B cell (primary cell): ENCODE measurements at regions not wholly inside any gene's neighbourhood (a gene's known extent, or its start where the extent isn't known, plus 50 kb on each side); places are given as distances from the start of the nearest gene placed in this dataset.

Experiments
- ATAC-seq: fragments of 200-7000 bp; cut with Tn5 transposase; one replicate; pipeline ENCODE4 v1.10.0; 2021; ENCODE audit warnings: low read depth, mild to moderate bottlenecking, moderate number of reproducible peaks, moderate library complexity
- CTCF ChIA-PET: fragments of 350-600 bp; sonication (Branson Sonifier 250); formaldehyde crosslinking; loops from one replicate; lab custom pipeline; 2021; ENCODE audit warnings: antibody characterized with exemption, inconsistent platforms; lab: Charles Lee
- POLR2A ChIA-PET: fragments of 350-600 bp; sonication (Branson Sonifier 250); formaldehyde crosslinking; loops from one replicate; lab custom pipeline; 2021; ENCODE audit warnings: antibody characterized with exemption; lab: Charles Lee
- DNase-seq: peaks from one replicate; pipeline ENCODE4 v3.0.0; 2013
- H2AFZ ChIP-seq: 2 replicates; pipeline ENCODE4 v1.6.1; 2012; ENCODE audit warnings: mild to moderate bottlenecking, low read depth, low read length; ENCODE audit not compliant: insufficient read depth, poor library complexity, severe bottlenecking
- H3K27ac ChIP-seq, 2 donors: 1 replicate in 1 of 2; 2 replicates in 1 of 2; pipeline ENCODE4 v1.5.1; 2012 to 2013; ENCODE audit warnings: low read length in 2 of 2, mild to moderate bottlenecking in 2 of 2, moderate library complexity in 1 of 2
- H3K27me3 ChIP-seq, 4 experiments: fragments of 200-600 bp in 1 of 4; sonication (generic) in 1 of 4; replicated peaks in 1 of 4; 1 replicate in 2 of 4; 2 replicates in 2 of 4; pipeline versions ENCODE4 v1.6.1 to v1.7.0; 2013 to 2016; ENCODE audit warnings: low read length in 3 of 4, mild to moderate bottlenecking in 2 of 4, mixed read lengths in 1 of 4, moderate library complexity in 1 of 4; ENCODE audit not compliant: insufficient read depth in 4 of 4, control insufficient read depth in 3 of 4; ENCODE audit errors: control extremely low read depth in 1 of 4
- H3K36me3 ChIP-seq, 2 experiments: replicated peaks in 1 of 2; 1 replicate in 1 of 2; 2 replicates in 1 of 2; pipeline versions ENCODE4 v1.6.1 to v1.7.1; 2013; ENCODE audit warnings: low read length in 1 of 2; ENCODE audit not compliant: insufficient read depth in 2 of 2, control insufficient read depth in 1 of 2; ENCODE audit errors: control extremely low read depth in 1 of 2, extremely low read depth in 1 of 2
- H3K4me1 ChIP-seq, 2 donors: fragments of 200-600 bp in 1 of 2; sonication (generic) in 1 of 2; 1 replicate in 1 of 2; 2 replicates in 1 of 2; pipeline versions ENCODE4 v1.5.1 to v1.6.1; 2013 to 2017; ENCODE audit warnings: low read length in 2 of 2; ENCODE audit not compliant: control insufficient read depth in 2 of 2, insufficient read depth in 2 of 2
- H3K4me2 ChIP-seq: replicated peaks from 2 replicates; pipeline ENCODE3; 2012; ENCODE audit warnings: mild to moderate bottlenecking, low read depth, low read length; ENCODE audit not compliant: poor library complexity, severe bottlenecking
- H3K4me3 ChIP-seq, 5 experiments: fragments of 200-600 bp in 1 of 5; sonication (generic) in 1 of 5; 1 replicate in 3 of 5; 2 replicates in 2 of 5; pipeline versions ENCODE4 v1.5.1 to v1.7.0; 2011 to 2016; ENCODE audit warnings: low read length in 4 of 5, mild to moderate bottlenecking in 4 of 5, low read depth in 2 of 5, control low read depth in 1 of 5, moderate library complexity in 1 of 5; ENCODE audit not compliant: insufficient read depth in 1 of 5; ENCODE audit errors: control extremely low read depth in 1 of 5, extremely low read depth in 1 of 5
- H3K79me2 ChIP-seq: fragments of 200-600 bp; sonication (generic); one replicate; pipeline ENCODE4 v1.6.0; 2016; ENCODE audit warnings: low read length; ENCODE audit not compliant: control insufficient read depth, insufficient read depth
- H3K9ac ChIP-seq: fragments of 200-600 bp; sonication (generic); 2 replicates; pipeline ENCODE4 v1.6.1; 2017; ENCODE audit warnings: mild to moderate bottlenecking, low read length, moderate library complexity
- H3K9me3 ChIP-seq, 3 donors: one replicate each; pipeline versions ENCODE4 v1.6.1 to v1.7.1; 2013; ENCODE audit warnings: low read length in 2 of 3; ENCODE audit not compliant: control insufficient read depth in 2 of 3, insufficient read depth in 1 of 3; ENCODE audit errors: control extremely low read depth in 1 of 3
- H4K20me1 ChIP-seq: 2 replicates; pipeline ENCODE4 v1.6.0; 2012; ENCODE audit warnings: mild to moderate bottlenecking, low read length; ENCODE audit not compliant: insufficient read depth, control insufficient read depth, poor library complexity, severe bottlenecking
- H3K27ac Mint-ChIP-seq: one replicate; pipeline ENCODE4 v1.8.0; 2021; ENCODE audit warnings: mixed read lengths
- H3K27me3 Mint-ChIP-seq: one replicate; pipeline ENCODE4 v1.8.0; 2021; ENCODE audit warnings: mixed read lengths
- H3K4me1 Mint-ChIP-seq: one replicate; pipeline ENCODE4 v1.8.0; 2021; ENCODE audit warnings: mixed read lengths
- H3K4me3 Mint-ChIP-seq: one replicate; pipeline ENCODE4 v1.8.0; 2021; ENCODE audit warnings: mixed read lengths
- H3K9me3 Mint-ChIP-seq: one replicate; pipeline ENCODE4 v1.8.0; 2022; ENCODE audit warnings: mixed read lengths; ENCODE audit not compliant: insufficient read depth
- CTCF ChIP-seq: fragments of 200-600 bp; IDR thresholded peaks from one replicate; pipeline ENCODE4 v1.8.0; 2022; ENCODE audit warnings: antibody characterized with exemption, mild to moderate bottlenecking
- EZH2 ChIP-seq: IDR thresholded peaks from 2 replicates; pipeline ENCODE4 v1.6.1; 2012; ENCODE audit warnings: borderline replicate concordance, low read depth, mild to moderate bottlenecking, moderate library complexity, low read length; ENCODE audit not compliant: insufficient read depth, poor library complexity, severe bottlenecking
- WGBS: methylation state at CpG from one replicate; pipeline ENCODE4 v1.1.5; 2013; ENCODE audit warnings: missing lambda C conversion rate; ENCODE audit not compliant: insufficient coverage; 5-methylcytosine and 5-hydroxymethylcytosine counted together
- intact Hi-C: fragments of 100-400 bp; cut with micrococcal nuclease; formaldehyde crosslinking; loops from one replicate; pipeline ENCODE4 v1.10.0; 2022

GRCh38 chr3:68032209-68032608 is 377.8 kb upstream of the SUCLG2 start:
- H3K27ac Mint-ChIP-seq = no peak overlapping the region
- Histone ChIP-seq H3K9me3 (no peaks in the 10 kb centered on the region), H2AFZ (no peak overlapping the region), H3K27ac (no peak overlapping the region), H3K4me1 (no peaks in the 10 kb centered on the region), H4K20me1 (no peaks in the 10 kb centered on the region), H3K27me3 (no peaks in the 10 kb centered on the region), H3K4me3 (no peak overlapping the region), H3K79me2 (no peaks in the 10 kb centered on the region), H3K36me3 (no peaks in the 10 kb centered on the region), H3K4me2 (no peak overlapping the region), H3K9ac (no peak overlapping the region)
- intact Hi-C loops = no loop called here
- no peaks in the 10 kb centered on the region for H3K4me1 Mint-ChIP-seq
- ChIA-PET CTCF (no interaction called here), POLR2A (no interaction called here)
- TF ChIP-seq CTCF (no peak), EZH2 (no peak)
- DNase-seq (no peak), ATAC-seq (no peak)
- peaks cover 12% of the 10 kb centered on the region for H3K27me3 Mint-ChIP-seq
- no peak overlapping the region for H3K4me3 Mint-ChIP-seq
- peaks cover 2% of the 10 kb centered on the region for H3K9me3 Mint-ChIP-seq

GRCh38 chr3:68025189-68025588 is 370.8 kb upstream of the SUCLG2 start:
- ChIA-PET POLR2A (no interaction called here), CTCF (no interaction called here)
- intact Hi-C loops = no loop called here
- no peaks in the 10 kb centered on the region for H3K36me3 ChIP-seq
- H3K9ac ChIP-seq = no peak overlapping the region
- no peak overlapping the region for H3K27ac ChIP-seq
- no peaks in the 10 kb centered on the region for H3K79me2 ChIP-seq
- H4K20me1 ChIP-seq = no peaks in the 10 kb centered on the region
- no peak overlapping the region for H2AFZ ChIP-seq
- H3K27me3 Mint-ChIP-seq = peaks cover 9% of the 10 kb centered on the region
- H3K4me3 ChIP-seq = no peak overlapping the region
- H3K27ac Mint-ChIP-seq = no peak overlapping the region
- ATAC-seq = no peak
- no peak overlapping the region for H3K4me2 ChIP-seq
- no peak overlapping the region for H3K4me3 Mint-ChIP-seq
- H3K9me3 ChIP-seq = no peaks in the 10 kb centered on the region
- WGBS = no CpG with 5 or more reads among the region's 2 CpGs
- no peak for TF ChIP-seq EZH2
- TF ChIP-seq CTCF = no peak
- H3K4me1 Mint-ChIP-seq = no peaks in the 10 kb centered on the region
- peaks cover 2% of the 10 kb centered on the region for H3K9me3 Mint-ChIP-seq
- H3K4me1 ChIP-seq = no peaks in the 10 kb centered on the region
- no peaks in the 10 kb centered on the region for H3K27me3 ChIP-seq
- DNase-seq = no peak
